Fibroblast of skin of left quadriceps (primary cell): ENCODE measurements at regions not wholly inside any gene's neighbourhood (a gene's known extent, or its start where the extent isn't known, plus 50 kb on each side); places are given as distances from the start of the nearest gene placed in this dataset.

Experiments used
- DNase-seq, 2 experiments: peaks; one replicate each; pipeline ENCODE4 v3.0.0-alpha.2; 2013; ENCODE audit warnings: low read depth in 2 of 2

GRCh38 chr1:187442603-187443002 is 613.9 kb downstream of the PLA2G4A start:
- no peak for DNase-seq

- no peak for DNase-seq
These were observed 615.2 kb downstream of the PLA2G4A start for GRCh38 chr1:187443939-187444338.

DNA sequence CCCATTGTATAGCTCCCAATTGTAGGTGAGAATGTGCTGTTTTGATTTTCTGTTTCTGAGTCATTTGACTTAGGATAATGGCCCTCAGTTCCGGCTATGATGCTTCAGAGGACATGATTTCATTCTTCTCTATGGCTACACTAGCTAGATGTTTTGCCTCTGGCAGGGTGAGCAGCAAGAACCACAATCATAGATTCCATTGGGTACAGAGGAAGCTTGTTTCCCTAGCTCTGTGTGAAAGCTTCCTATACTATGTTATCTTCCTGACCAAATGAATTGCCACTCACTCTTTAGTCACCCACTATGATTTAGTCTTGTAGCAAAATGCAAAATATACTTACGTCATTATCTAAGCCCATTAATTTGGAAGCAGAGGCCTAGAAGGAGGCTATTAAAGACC is 616.3 kb downstream of the PLA2G4A start:
- no peak for DNase-seq

GRCh38 chr1:187451238-187451637 is 622.5 kb downstream of the PLA2G4A start:
- no peak for DNase-seq

DNA sequence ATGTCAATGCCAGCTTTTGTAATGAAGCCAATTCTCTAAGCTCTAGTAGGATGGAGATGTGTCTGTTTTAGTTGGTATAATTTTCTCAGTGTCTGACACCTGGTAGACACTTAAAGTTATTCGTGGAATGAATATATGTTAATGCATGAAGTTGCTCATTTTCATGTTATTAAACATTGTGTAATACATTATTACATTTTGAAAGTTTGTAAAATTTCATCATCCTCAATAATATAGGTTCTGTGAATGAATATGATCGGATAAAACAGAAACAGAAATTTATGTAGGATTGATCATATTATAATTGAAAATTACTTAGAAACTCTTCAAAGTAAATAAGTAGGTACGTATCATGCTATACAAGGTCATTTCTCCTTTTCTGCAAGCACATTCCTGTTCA is 625.3 kb downstream of the PLA2G4A start:
- no peak for DNase-seq

GRCh38 chr1:187456446-187456845 is 627.7 kb downstream of the PLA2G4A start:
- no peak for DNase-seq

DNA sequence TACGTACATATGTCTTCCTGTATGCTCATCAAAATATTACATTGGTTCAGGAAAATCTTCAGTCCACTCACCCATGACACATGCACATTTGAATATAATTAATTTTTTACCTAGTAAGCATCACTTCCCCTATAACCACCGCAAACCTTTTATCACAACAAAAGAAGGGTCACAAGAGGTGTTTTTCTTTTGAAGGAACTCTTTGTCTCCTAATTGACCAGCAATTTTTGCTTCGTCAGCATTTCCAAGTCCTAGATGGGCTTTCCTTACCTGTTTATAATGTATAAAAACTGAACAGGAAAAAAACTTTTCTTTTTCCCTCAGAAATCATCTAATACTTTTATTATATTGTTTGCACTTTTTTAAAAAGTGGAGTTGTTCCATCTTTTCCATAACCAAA is 631.3 kb downstream of the PLA2G4A start:
- DNase-seq: no peak

- DNase-seq: no peak
These were observed 635.6 kb downstream of the PLA2G4A start for GRCh38 chr1:187464320-187464719.

DNA sequence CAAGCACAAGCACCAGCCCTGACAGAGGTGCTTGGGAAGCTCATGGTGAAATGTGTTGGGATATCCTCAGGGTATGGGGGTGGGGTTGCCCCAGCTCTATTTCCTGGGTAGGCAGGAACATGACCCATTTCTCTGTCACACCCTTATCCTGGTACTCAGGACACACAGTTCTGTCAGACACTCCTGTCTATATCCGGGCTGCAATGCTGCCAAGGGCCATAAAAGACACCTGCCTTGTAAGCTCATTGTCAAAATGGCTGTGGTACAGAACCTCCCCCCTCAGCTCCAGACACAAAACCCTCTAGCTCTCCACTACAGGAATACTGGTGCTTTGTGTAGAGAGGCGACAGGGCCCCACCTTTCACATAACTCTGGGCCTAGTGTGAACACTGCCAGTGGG is 636.7 kb downstream of the PLA2G4A start:
- DNase-seq: no peak

GRCh38 chr1:187469836-187470235 is 641.1 kb downstream of the PLA2G4A start:
- no peak for DNase-seq

DNA sequence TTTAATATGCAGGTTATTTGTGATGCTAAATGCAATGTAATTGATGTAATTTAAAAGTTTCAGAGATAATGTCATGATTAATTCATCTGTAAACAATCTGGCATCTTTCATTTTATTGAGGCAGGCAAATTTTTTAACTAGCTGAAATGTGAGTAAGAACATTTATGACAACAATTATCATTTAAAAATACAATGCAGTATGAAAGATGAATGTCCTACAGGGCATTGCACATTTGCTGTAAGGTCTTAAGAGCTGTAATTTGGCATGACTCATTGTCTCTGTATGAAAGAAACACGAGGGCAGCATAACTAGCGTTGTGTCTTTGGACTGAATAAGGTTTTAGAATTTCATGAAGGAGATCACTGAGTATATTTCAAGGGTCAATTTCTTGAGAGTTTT is 642.8 kb downstream of the PLA2G4A start:
- no peak for DNase-seq

DNA sequence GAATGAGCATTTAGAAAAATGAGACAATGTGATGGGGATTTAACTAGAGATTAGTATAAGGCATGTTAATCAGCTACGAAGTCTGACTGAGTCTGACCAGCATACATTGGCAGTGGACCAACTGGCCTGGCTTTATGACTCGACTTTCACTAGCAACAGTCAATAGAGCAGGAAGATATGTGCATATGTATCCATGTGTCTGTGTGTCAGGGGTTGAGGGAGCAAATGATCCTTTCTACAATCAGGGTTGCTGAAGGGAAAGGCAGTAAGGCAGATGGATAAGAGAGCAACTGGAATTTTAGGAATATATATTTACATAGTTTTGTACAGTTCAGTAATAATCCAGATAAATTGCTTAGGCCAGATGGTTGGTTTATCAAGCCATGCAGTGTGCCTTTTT is 645.6 kb downstream of the PLA2G4A start:
- DNase-seq: no peak

- DNase-seq: no peak
These were observed 647.9 kb downstream of the PLA2G4A start for GRCh38 chr1:187476671-187477070.

DNA sequence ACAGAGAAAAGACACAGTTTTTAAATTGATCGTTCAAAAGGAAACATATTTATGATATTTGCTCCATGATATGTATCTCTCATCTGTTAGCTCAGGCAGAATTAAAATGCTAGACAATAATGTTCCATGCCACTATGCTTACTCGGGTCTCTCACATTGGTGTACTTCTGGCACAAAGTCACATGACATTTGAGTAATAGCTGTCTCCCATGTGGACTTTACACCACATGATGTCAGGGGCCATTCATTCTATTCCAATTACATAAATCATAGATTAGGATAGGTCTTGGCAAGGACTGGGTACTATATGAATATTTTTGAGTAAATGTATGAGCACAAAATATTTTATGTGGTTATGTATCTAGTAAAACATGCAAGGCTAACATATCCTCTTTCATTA is 648.4 kb downstream of the PLA2G4A start:
- DNase-seq: no peak

DNA sequence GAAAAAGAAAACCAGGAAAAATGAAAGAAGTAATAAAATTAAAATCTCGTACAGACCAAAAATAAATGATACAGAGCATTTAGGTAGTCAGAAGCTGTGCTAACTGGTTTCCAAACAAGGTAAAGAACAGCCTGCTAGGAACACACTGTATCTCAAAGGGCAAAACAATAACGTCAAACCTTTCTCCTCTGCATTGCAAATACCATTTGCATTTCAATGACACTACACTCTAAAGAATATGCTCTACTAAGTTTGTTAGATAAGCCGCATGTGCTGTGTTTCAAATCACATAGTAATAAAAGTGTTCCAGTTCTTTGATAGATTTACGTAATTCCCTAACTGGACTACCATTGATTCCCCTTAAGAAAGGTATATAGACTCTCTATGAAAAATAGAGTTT is 648.8 kb downstream of the PLA2G4A start:
- DNase-seq: no peak

DNA sequence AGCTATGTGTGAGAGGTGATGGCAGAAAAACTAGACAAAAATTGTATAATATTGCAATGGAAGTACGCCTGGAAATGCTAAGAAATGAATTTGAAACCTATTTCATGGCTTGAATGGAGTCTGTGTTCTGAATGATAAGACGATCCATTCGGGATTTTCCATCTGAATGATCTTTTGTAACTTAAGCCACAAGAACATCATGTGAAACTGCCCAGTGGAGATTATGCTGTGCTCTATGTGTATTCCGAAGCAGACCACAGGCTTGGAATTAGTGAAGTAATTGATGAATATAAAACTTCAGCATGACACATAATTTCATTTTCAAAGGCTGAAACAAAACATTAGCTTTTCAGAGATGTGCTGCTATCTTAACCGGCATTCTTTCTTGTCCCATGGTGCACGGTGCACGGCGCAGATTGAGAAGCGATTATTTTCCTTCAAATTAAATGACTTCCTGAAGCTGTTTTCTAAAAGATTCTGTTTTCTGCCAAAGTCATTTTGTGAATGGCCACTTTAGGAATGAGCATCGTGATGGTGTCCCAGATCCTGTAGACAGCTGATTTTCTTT is 652.9 kb downstream of the PLA2G4A start:
- DNase-seq: no peak

DNA sequence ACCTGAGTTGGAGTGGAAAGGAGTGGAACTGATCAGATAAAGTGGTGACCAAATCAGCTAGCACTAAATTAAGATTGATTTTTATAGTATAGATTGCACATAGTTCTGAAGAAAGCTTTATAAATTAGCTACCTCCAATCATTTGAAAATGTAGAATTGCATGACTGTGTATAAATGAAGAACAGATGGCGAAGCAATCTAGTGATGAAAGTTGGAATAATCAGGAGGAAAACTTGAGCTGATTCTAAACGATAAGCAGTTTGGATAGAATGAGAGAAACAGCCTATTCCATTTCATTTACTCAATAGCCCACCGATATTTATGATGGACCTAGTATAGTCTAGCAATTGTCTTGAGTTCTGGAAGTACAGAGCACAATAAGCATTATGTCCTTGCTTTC is 661.5 kb downstream of the PLA2G4A start:
- no peak for DNase-seq

- peak; percentile 43 to 45 for DNase-seq
These were observed 662.5 kb downstream of the PLA2G4A start for GRCh38 chr1:187491082-187491720.

- no peak for DNase-seq
These were observed 669.3 kb downstream of the PLA2G4A start for GRCh38 chr1:187498028-187498427.

GRCh38 chr1:187504779-187505178 is 676.0 kb downstream of the PLA2G4A start:
- no peak for DNase-seq

- DNase-seq: no peak
These were observed 680.3 kb downstream of the PLA2G4A start for GRCh38 chr1:187509091-187509490.

DNA sequence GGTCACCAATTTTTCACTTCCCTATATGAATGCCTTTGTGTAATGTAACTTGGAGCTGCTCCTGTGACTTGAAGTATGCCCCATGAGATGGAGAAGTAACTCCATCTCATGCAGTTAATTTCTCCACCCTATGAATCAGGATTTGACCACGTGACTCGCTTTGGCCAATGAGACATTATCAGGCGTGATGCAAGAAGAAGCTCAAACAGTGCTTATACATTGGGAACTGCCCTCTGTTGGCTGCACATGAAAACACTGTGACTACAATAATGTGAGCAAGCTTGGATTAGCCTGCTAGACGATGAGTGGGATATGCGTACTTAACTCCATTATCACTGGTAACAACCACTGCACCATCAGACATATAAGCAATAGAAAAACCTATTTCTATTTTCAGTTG is 684.4 kb downstream of the PLA2G4A start:
- DNase-seq: no peak

DNA sequence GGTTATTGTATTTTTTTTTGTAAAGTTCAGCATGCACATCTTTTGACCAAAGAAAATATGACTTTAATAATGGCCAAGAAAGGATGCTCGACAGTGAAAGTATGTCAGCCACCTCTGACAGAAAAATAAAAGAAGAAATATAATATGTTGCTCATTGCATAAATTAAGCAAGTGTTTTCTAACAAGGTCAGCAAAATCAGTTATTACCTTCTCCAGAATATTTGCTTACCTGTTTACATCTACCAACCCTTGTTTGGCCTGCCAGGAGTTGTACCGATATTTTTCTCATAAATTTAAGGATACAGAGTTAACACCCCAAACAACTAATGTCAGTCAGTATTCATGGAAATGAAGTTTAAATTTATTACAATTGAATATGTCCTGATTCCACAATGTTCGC is 685.4 kb downstream of the PLA2G4A start:
- no peak for DNase-seq

DNA sequence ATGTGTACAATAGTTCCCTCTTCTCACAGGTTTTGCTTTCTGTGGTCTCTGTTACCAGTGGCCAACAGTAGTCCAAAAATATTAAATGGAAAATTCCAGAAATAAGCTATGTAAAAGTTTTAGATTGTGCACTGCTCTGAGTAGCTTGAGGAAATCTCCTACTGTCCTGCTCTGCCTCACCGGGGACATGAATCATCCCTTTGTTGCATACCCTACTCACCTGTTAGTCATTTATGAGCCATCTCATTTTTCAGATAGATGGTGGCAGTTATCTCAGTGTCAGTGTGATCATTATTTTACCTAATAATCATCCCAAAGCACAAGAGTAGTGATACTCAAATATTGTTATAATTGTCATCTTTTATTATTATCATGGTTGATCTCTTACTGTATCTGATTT is 688.1 kb downstream of the PLA2G4A start:
- DNase-seq: no peak
